MM.1S (cell line): ENCODE measurements at regions not wholly inside any gene's neighbourhood (a gene's known extent, or its start where the extent isn't known, plus 50 kb on each side); places are given as distances from the start of the nearest gene placed in this dataset.

ENCODE experiments used
- CTCF ChIP-seq: fragments of 300-600 bp; sonication (generic); IDR thresholded peaks from 2 replicates; pipeline ENCODE4 v1.5.1; 2016; ENCODE audit warnings: antibody characterized with exemption, low read length, mixed read lengths
- EZH2 ChIP-seq: fragments of 300-600 bp; sonication (generic); optimal IDR thresholded peaks from 2 replicates; pipeline ENCODE3; 2017; ENCODE audit warnings: low read depth, mild to moderate bottlenecking, antibody characterized with exemption, low read length, mixed read lengths
- EZH2phosphoT487 ChIP-seq: fragments of 300-600 bp; sonication (generic); IDR thresholded peaks from 2 replicates; pipeline ENCODE4 v1.6.1; 2018; ENCODE audit warnings: antibody characterized with exemption, low read length

- TF ChIP-seq CTCF (no peak), EZH2 (no peak), EZH2phosphoT487 (no peak)
Observed at GRCh38 chr10:130489891-130490290, 353.7 kb downstream of the GLRX3 start.
